Trophoblast cell (in vitro differentiated cells and primary cell): ENCODE measurements at regions not wholly inside any gene's neighbourhood (a gene's known extent, or its start where the extent isn't known, plus 50 kb on each side); places are given as distances from the start of the nearest gene placed in this dataset.

ENCODE experiments used
- DNase-seq, 2 donors: peaks; one replicate each; pipeline ENCODE4 v3.0.0-alpha.2; 2016
- H2AFZ ChIP-seq: 2 replicates; pipeline ENCODE4 v1.6.1; 2013; ENCODE audit warnings: low read length, moderate library complexity, mild to moderate bottlenecking; ENCODE audit not compliant: insufficient read depth, poor library complexity
- H2AK5ac ChIP-seq: 2 replicates; pipeline ENCODE4 v1.6.1; 2013; ENCODE audit warnings: mild to moderate bottlenecking, low read length
- H2BK120ac ChIP-seq: 2 replicates; pipeline ENCODE4 v1.6.1; 2013; ENCODE audit warnings: low read length, mild to moderate bottlenecking, moderate library complexity; ENCODE audit not compliant: insufficient read depth, poor library complexity
- H2BK12ac ChIP-seq: 2 replicates; pipeline ENCODE4 v1.6.1; 2013; ENCODE audit warnings: mild to moderate bottlenecking, low read length, moderate library complexity
- H2BK5ac ChIP-seq: 2 replicates; pipeline ENCODE4 v1.6.1; 2013; ENCODE audit warnings: low read length, low read depth, moderate library complexity, mild to moderate bottlenecking; ENCODE audit not compliant: poor library complexity
- H3K14ac ChIP-seq: 2 replicates; pipeline ENCODE4 v1.6.1; 2013; ENCODE audit warnings: mild to moderate bottlenecking, low read length
- H3K18ac ChIP-seq: 2 replicates; pipeline ENCODE4 v1.6.1; 2013; ENCODE audit warnings: mild to moderate bottlenecking, low read length
- H3K23ac ChIP-seq: 2 replicates; pipeline ENCODE4 v1.6.1; 2013; ENCODE audit warnings: low read length
- H3K27ac ChIP-seq: 2 replicates; pipeline ENCODE4 v1.5.1; 2013; ENCODE audit warnings: low read depth, mild to moderate bottlenecking, inconsistent platforms, low read length, moderate library complexity
- H3K27me3 ChIP-seq: 2 replicates; pipeline ENCODE4 v1.6.1; 2013; ENCODE audit warnings: inconsistent platforms, mild to moderate bottlenecking, low read length, moderate library complexity; ENCODE audit not compliant: insufficient read depth
- H3K36me3 ChIP-seq, 2 experiments: 1 replicate in 1 of 2; 2 replicates in 1 of 2; pipeline ENCODE4 v1.6.1; 2013; ENCODE audit warnings: low read length in 2 of 2, mild to moderate bottlenecking in 2 of 2, moderate library complexity in 1 of 2; ENCODE audit not compliant: insufficient read depth in 2 of 2, control insufficient read depth in 1 of 2
- H3K4ac ChIP-seq: 2 replicates; pipeline ENCODE4 v1.6.1; 2013; ENCODE audit warnings: low read depth, mild to moderate bottlenecking, low read length, moderate library complexity
- H3K4me1 ChIP-seq, 2 experiments: 1 replicate in 1 of 2; 2 replicates in 1 of 2; pipeline ENCODE4 v1.6.1; 2013; ENCODE audit warnings: low read length in 2 of 2, mild to moderate bottlenecking in 2 of 2, moderate library complexity in 1 of 2; ENCODE audit not compliant: insufficient read depth in 2 of 2, control insufficient read depth in 1 of 2
- H3K4me2 ChIP-seq: 2 replicates; pipeline ENCODE4 v1.6.1; 2013; ENCODE audit warnings: inconsistent platforms, mild to moderate bottlenecking, low read length, moderate library complexity
- H3K4me3 ChIP-seq: 2 replicates; pipeline ENCODE4 v1.5.1; 2013; ENCODE audit warnings: mild to moderate bottlenecking, low read depth, low read length, inconsistent platforms
- H3K79me1 ChIP-seq: one replicate; pipeline ENCODE4 v1.6.1; 2013; ENCODE audit warnings: low read length
- H3K79me2 ChIP-seq: 2 replicates; pipeline ENCODE4 v1.6.1; 2013; ENCODE audit warnings: low read length, mild to moderate bottlenecking; ENCODE audit not compliant: control insufficient read depth, insufficient read depth, poor library complexity
- H3K9ac ChIP-seq: 2 replicates; pipeline ENCODE4 v1.6.1; 2013; ENCODE audit warnings: mild to moderate bottlenecking, low read length
- H3K9me3 ChIP-seq: 2 replicates; pipeline ENCODE4 v1.6.1; 2013; ENCODE audit warnings: low read depth, mild to moderate bottlenecking, control low read depth, inconsistent platforms, low read length; ENCODE audit not compliant: insufficient read depth
- H4K12ac ChIP-seq: 2 replicates; pipeline ENCODE4 v1.6.1; 2013; ENCODE audit warnings: low read depth, mild to moderate bottlenecking, low read length, moderate library complexity
- H4K8ac ChIP-seq: 2 replicates; pipeline ENCODE4 v1.6.1; 2013; ENCODE audit warnings: low read depth, mild to moderate bottlenecking, low read length, moderate library complexity
- H4K91ac ChIP-seq: one replicate; pipeline ENCODE4 v1.6.1; 2013; ENCODE audit warnings: low read depth, mild to moderate bottlenecking, low read length, moderate library complexity
- WGBS: extraction: QIAGEN DNeasy Blood & Tissue Kit; methylation state at CpG from one replicate; pipeline ENCODE4 v1.1.7; 2013; ENCODE audit warnings: missing lambda C conversion rate; ENCODE audit not compliant: insufficient read length, insufficient coverage; ENCODE audit errors: extremely low coverage; 5-methylcytosine and 5-hydroxymethylcytosine counted together

DNA sequence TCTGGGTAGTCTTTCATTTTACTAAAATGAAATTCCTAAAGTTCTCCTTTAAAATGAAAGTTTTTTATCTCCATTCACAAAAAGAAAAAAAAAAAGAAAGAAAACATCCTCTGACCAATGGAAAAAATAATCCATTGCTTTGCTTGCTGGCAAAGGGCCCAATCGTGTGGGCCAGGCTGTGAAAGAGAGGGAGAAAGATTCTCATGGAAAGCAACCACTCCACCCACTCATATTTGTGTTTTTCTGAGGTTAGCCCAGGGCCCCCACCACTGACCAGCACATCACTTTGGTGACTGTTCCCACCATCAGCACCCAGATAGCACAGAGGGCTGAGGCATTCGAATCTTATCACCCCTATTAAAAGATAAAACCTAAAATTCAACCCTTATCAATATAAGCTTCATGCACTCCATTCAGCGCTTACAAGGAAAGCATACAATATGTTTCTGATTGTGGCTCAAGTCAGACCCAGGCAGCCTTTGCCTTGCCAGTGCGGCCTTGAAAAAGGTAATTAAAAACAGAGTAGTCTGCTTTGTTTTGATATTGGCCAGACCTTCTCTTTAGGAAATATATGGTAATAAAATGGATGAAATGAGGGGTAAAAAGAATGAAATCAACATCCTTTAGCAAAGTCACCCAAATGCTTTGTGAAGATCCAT lies 192.8 kb downstream of the ETS1 start:
- Histone ChIP-seq H3K36me3 (no peaks in the 10 kb centered on the region), H3K9me3 (no peaks in the 10 kb centered on the region), H3K9ac (no peak overlapping the region), H2BK5ac (peak overlapping the region; percentile 84), H3K4me3 (no peak overlapping the region), H3K23ac (no peak overlapping the region), H3K27me3 (no peaks in the 10 kb centered on the region), H2BK120ac (peak overlapping the region; percentile 80), H3K79me1 (peaks cover 38% of the 10 kb centered on the region), H3K18ac (no peak overlapping the region), H3K4me1 (peaks cover 8 to 19% of the 10 kb centered on the region in 2 experiments), H3K4me2 (no peak overlapping the region), H3K79me2 (peaks cover 3% of the 10 kb centered on the region), H4K91ac (peak overlapping the region; percentile 71), H3K27ac (no peak overlapping the region), H2BK12ac (peak overlapping the region; percentile 91), H3K14ac (peak overlapping the region; percentile 24), H3K4ac (peak overlapping the region; percentile 8), H2AK5ac (no peak overlapping the region), H2AFZ (peak overlapping the region; percentile 52), H4K8ac (peak overlapping the region; percentile 71), H4K12ac (no peak overlapping the region)
- no CpG with 5 or more reads among the region's 4 CpGs for WGBS
- DNase-seq, result no peak

DNA sequence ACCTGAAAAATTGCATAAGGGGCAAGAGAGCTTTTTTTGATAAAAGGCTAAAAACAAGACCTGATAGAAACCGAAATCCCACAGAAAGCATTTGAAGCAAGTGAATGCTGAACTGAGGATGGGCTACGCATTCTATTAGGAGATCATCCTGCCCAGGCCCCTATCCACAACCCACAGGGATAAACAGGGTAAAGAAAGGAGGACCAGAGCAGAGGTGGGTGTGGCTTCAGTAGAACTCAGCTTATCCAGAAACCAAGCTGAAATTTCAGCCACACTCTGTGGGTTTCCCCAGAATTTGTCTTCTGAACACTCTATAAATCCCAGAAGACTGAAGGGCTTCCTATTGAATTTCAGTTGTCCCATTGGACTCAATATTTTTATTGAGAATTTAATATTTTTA lies 195.1 kb downstream of the ETS1 start:
- H3K23ac ChIP-seq, result no peak overlapping the region
- H3K14ac ChIP-seq, result peak overlapping the region; percentile 59
- no peak overlapping the region for H2AK5ac ChIP-seq
- no peaks in the 10 kb centered on the region for H3K9me3 ChIP-seq
- peaks cover 15 to 25% of the 10 kb centered on the region in 2 experiments for H3K4me1 ChIP-seq
- peak overlapping the region; percentile 31 for H3K4me2 ChIP-seq
- peak overlapping the region; percentile 86 for H4K91ac ChIP-seq
- peak overlapping the region; percentile 80 for H2BK120ac ChIP-seq
- H4K12ac ChIP-seq, result no peak overlapping the region
- WGBS, result no CpG with 5 or more reads among the region's 2 CpGs
- peak overlapping the region; percentile 57 for H3K18ac ChIP-seq
- H3K9ac ChIP-seq, result no peak overlapping the region
- no peak overlapping the region for H4K8ac ChIP-seq
- H3K79me1 ChIP-seq, result peaks cover 47% of the 10 kb centered on the region
- no peaks in the 10 kb centered on the region for H3K27me3 ChIP-seq
- H3K4me3 ChIP-seq, result no peak overlapping the region
- peak overlapping the region; percentile 97 for H3K27ac ChIP-seq
- DNase-seq, result no peak
- no peaks in the 10 kb centered on the region for H3K36me3 ChIP-seq
- no peak overlapping the region for H2AFZ ChIP-seq
- H3K4ac ChIP-seq, result peak overlapping the region; percentile 43
- peak overlapping the region; percentile 89 for H2BK12ac ChIP-seq
- peaks cover 3% of the 10 kb centered on the region for H3K79me2 ChIP-seq
- peak overlapping the region; percentile 90 for H2BK5ac ChIP-seq

DNA sequence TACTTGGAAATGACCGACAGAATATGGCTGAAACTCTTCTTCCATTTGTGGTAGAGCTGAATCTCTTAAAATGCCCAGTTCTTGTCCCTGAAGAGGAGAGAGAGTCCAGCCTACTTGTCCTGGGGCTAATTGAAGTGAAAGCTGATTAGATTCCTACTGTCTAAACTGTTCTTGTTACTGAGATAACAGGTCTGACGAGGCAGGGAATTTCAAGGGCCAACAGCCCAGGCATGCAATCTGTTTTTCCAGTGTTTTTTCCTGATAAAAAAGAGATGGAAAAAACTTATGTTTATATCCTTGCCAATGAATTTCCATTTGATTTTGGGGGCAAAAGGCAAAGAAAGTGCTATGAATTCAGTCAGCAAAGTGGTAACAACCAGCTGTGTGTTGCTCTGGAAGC lies 195.5 kb downstream of the ETS1 start:
- Histone ChIP-seq H3K9me3 (no peaks in the 10 kb centered on the region), H4K8ac (peak overlapping the region; percentile 86), H3K36me3 (no peaks in the 10 kb centered on the region), H2BK12ac (no peak overlapping the region), H3K23ac (no peak overlapping the region), H2AFZ (no peak overlapping the region), H3K14ac (peak overlapping the region; percentile 76), H3K4me3 (no peak overlapping the region), H2BK120ac (peak overlapping the region; percentile 89), H3K4me1 (peaks cover 15 to 25% of the 10 kb centered on the region in 2 experiments), H4K91ac (peak overlapping the region; percentile 97), H2AK5ac (no peak overlapping the region), H4K12ac (no peak overlapping the region), H3K79me2 (peaks cover 3% of the 10 kb centered on the region), H3K27me3 (no peaks in the 10 kb centered on the region), H3K4ac (no peak overlapping the region), H3K27ac (peak overlapping the region; percentile 97), H3K9ac (no peak overlapping the region), H2BK5ac (peak overlapping the region; percentile 94), H3K79me1 (peaks cover 44% of the 10 kb centered on the region), H3K4me2 (peak overlapping the region; percentile 36), H3K18ac (no peak overlapping the region)
- DNase-seq, result peak; percentile 31 to 69
- WGBS, result no CpG with 5 or more reads among the region's 2 CpGs

DNA sequence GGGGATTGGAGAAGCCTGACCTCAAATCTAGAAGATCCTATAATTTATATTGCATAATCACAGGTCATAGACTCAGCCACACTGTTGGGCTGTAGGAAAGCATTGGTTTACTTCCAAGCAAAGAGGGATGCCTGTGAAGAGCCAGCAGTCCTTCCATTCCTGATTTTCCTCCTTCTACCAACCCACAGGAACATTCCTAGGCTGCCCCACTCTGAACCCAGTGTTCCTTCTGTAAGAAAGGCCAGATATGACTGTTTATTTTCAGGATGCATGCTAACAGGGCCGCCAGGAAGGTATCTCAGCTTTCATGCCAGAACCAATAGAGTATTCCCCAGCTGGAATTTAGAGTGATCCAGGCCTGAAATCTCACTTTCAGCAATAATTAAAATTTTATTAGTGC lies 197.1 kb downstream of the ETS1 start:
- Histone ChIP-seq H3K79me2 (peaks cover 3% of the 10 kb centered on the region), H3K9ac (no peak overlapping the region), H3K14ac (peak overlapping the region; percentile 4), H3K27me3 (no peaks in the 10 kb centered on the region), H2BK12ac (peak overlapping the region; percentile 5), H3K4me3 (no peak overlapping the region), H3K4me2 (no peak overlapping the region), H3K79me1 (peaks cover 49% of the 10 kb centered on the region), H4K91ac (peak overlapping the region; percentile 80), H3K4ac (peak overlapping the region; percentile 35), H3K23ac (no peak overlapping the region), H2BK5ac (peak overlapping the region; percentile 96), H2BK120ac (peak overlapping the region; percentile 49), H3K9me3 (no peaks in the 10 kb centered on the region), H2AFZ (no peak overlapping the region), H4K8ac (peak overlapping the region; percentile 70), H4K12ac (no peak overlapping the region), H3K27ac (peak overlapping the region; percentile 97), H3K4me1 (peaks cover 15 to 25% of the 10 kb centered on the region in 2 experiments), H3K36me3 (no peaks in the 10 kb centered on the region), H3K18ac (peak overlapping the region; percentile 9), H2AK5ac (peak overlapping the region; percentile 85)
- DNase-seq, result no peak
- no CpG with 5 or more reads among the region's 1 CpG for WGBS
